Neuronal stem cell (in vitro differentiated cells): ENCODE measurements at regions not wholly inside any gene's neighbourhood (a gene's known extent, or its start where the extent isn't known, plus 50 kb on each side); places are given as distances from the start of the nearest gene placed in this dataset.
"Not testable (repeated sequence)": the region's sequence is repeated elsewhere in the genome, so short reads cannot be mapped to it uniquely, and the experiment has no call there.

Experiments
- DNase-seq: peaks from one replicate; pipeline ENCODE4 v3.0.0-alpha.2; 2013; ENCODE audit warnings: low spot score
- H2AFZ ChIP-seq: one replicate; pipeline ENCODE4 v1.6.1; 2013; ENCODE audit warnings: mild to moderate bottlenecking, low read length, inconsistent platforms
- H2AK5ac ChIP-seq: 2 replicates; pipeline ENCODE4 v1.6.1; 2013; ENCODE audit warnings: low read depth, mild to moderate bottlenecking, inconsistent platforms, low read length, moderate library complexity, mixed read lengths
- H2BK120ac ChIP-seq: 2 replicates; pipeline ENCODE4 v1.6.1; 2013; ENCODE audit warnings: low read depth, mild to moderate bottlenecking, inconsistent platforms, low read length, moderate library complexity, mixed read lengths
- H2BK12ac ChIP-seq: one replicate; pipeline ENCODE4 v1.6.1; 2013; ENCODE audit warnings: low read length, inconsistent platforms
- H2BK15ac ChIP-seq: 2 replicates; pipeline ENCODE4 v1.6.1; 2013; ENCODE audit warnings: mild to moderate bottlenecking, low read length, inconsistent platforms, mixed read lengths
- H2BK5ac ChIP-seq: one replicate; pipeline ENCODE4 v1.6.1; 2013; ENCODE audit warnings: inconsistent platforms, mild to moderate bottlenecking, low read length, moderate library complexity
- H3K14ac ChIP-seq: one replicate; pipeline ENCODE4 v1.6.1; 2013; ENCODE audit warnings: low read length, inconsistent platforms
- H3K18ac ChIP-seq: 2 replicates; pipeline ENCODE4 v1.6.1; 2013; ENCODE audit warnings: low read length, inconsistent platforms
- H3K23ac ChIP-seq: 2 replicates; pipeline ENCODE4 v1.6.1; 2013; ENCODE audit warnings: low read depth, mild to moderate bottlenecking, mixed read lengths, low read length, inconsistent platforms; ENCODE audit not compliant: poor library complexity
- H3K27ac ChIP-seq: replicated peaks from 3 replicates; pipeline ENCODE4 v1.5.1; 2013; ENCODE audit warnings: low read length, inconsistent platforms
- H3K27me3 ChIP-seq, 3 experiments: 2 replicates each; pipeline ENCODE4 v1.6.1; 2013; ENCODE audit warnings: low read length in 3 of 3, mild to moderate bottlenecking in 2 of 3, inconsistent platforms in 1 of 3, low read depth in 1 of 3, mixed read lengths in 1 of 3, moderate library complexity in 1 of 3; ENCODE audit not compliant: control insufficient read depth in 3 of 3, insufficient read depth in 3 of 3
- H3K36me3 ChIP-seq, 2 donors: replicated peaks in 1 of 2; 2 replicates each; pipeline ENCODE4 v1.6.1; 2013; ENCODE audit warnings: low read length in 2 of 2; ENCODE audit not compliant: control insufficient read depth in 2 of 2, insufficient read depth in 2 of 2
- H3K4ac ChIP-seq: 2 replicates; pipeline ENCODE4 v1.6.1; 2013; ENCODE audit warnings: inconsistent platforms, mild to moderate bottlenecking, low read length, moderate library complexity
- H3K4me1 ChIP-seq, 2 donors: 1 replicate in 1 of 2; 2 replicates in 1 of 2; pipeline ENCODE4 v1.6.1; 2013; ENCODE audit warnings: low read length in 2 of 2, low read depth in 1 of 2; ENCODE audit not compliant: control insufficient read depth in 2 of 2, insufficient read depth in 1 of 2
- H3K4me2 ChIP-seq: one replicate; pipeline ENCODE4 v1.6.1; 2013; ENCODE audit warnings: mild to moderate bottlenecking, low read length, inconsistent platforms; ENCODE audit not compliant: insufficient read depth, poor library complexity, severe bottlenecking
- H3K4me3 ChIP-seq, 2 donors: 2 replicates each; pipeline ENCODE4 v1.5.1; 2013; ENCODE audit warnings: low read length in 2 of 2, mild to moderate bottlenecking in 2 of 2, inconsistent platforms in 1 of 2, moderate library complexity in 1 of 2
- H3K79me1 ChIP-seq: one replicate; pipeline ENCODE4 v1.6.1; 2013; ENCODE audit warnings: low read depth, mild to moderate bottlenecking, inconsistent platforms, low read length, moderate library complexity
- H3K9ac ChIP-seq: one replicate; pipeline ENCODE4 v1.6.1; 2013; ENCODE audit warnings: mild to moderate bottlenecking, low read depth, low read length, inconsistent platforms; ENCODE audit not compliant: poor library complexity
- H3K9me3 ChIP-seq, 2 donors: replicated peaks in 1 of 2; 2 replicates each; pipeline versions ENCODE3 to v1.6.1; 2013; ENCODE audit warnings: low read length in 2 of 2, mild to moderate bottlenecking in 2 of 2, inconsistent platforms in 1 of 2, low read depth in 1 of 2, mixed read lengths in 1 of 2, moderate library complexity in 1 of 2; ENCODE audit not compliant: control insufficient read depth in 2 of 2, insufficient read depth in 1 of 2
- H4K8ac ChIP-seq: one replicate; pipeline ENCODE4 v1.6.1; 2013; ENCODE audit warnings: low read depth, mild to moderate bottlenecking, inconsistent platforms, low read length, moderate library complexity
- H4K91ac ChIP-seq: one replicate; pipeline ENCODE4 v1.6.1; 2013; ENCODE audit warnings: low read length, low read depth, mild to moderate bottlenecking, inconsistent platforms; ENCODE audit not compliant: poor library complexity
- WGBS, 2 donors: extraction: QIAGEN DNeasy Blood & Tissue Kit; methylation state at CpG; one replicate each; pipeline ENCODE4 v1.1.7; 2013; ENCODE audit warnings: missing lambda C conversion rate in 2 of 2, mixed read lengths in 1 of 2; ENCODE audit not compliant: insufficient read length in 2 of 2, insufficient replicate concordance in 1 of 2; ENCODE audit errors: extremely low coverage in 2 of 2; 5-methylcytosine and 5-hydroxymethylcytosine counted together

DNA sequence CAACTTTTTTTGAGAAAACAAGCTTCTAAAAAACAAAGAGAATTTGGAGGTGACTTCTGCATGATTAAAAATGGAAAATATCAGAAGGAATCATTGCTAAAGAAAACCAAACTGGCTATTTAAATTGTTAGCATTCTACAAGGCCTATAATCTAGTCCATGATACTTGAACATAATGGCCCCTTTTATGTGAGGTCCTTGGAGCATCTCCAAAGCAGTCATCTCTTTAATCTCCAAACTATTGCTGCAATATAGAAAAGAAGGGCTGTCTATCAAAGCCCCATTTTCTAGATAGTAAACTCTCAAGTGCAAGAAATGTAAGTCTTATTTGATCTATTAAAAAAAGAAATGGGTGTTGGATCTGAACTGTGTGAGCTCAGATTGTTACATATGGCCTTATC, 615.1 kb downstream of the CENPC start:
- H3K4me3 ChIP-seq: no peak overlapping the region
- no peak overlapping the region for H2AK5ac ChIP-seq
- no peak overlapping the region for H3K18ac ChIP-seq
- no peak overlapping the region for H2BK5ac ChIP-seq
- no peak overlapping the region for H4K8ac ChIP-seq
- H3K23ac ChIP-seq: no peak overlapping the region
- DNase-seq: no peak
- H2BK15ac ChIP-seq: no peak overlapping the region
- no peaks in the 10 kb centered on the region for H3K27me3 ChIP-seq
- no peaks in the 10 kb centered on the region for H3K79me1 ChIP-seq
- H2BK120ac ChIP-seq: no peak overlapping the region
- no peak overlapping the region for H2AFZ ChIP-seq
- no peak overlapping the region for H3K27ac ChIP-seq
- H3K4me1 ChIP-seq: no peaks in the 10 kb centered on the region
- H4K91ac ChIP-seq: no peak overlapping the region
- H3K9ac ChIP-seq: no peak overlapping the region
- no peak overlapping the region for H3K4ac ChIP-seq
- no peak overlapping the region for H2BK12ac ChIP-seq
- no peaks in the 10 kb centered on the region for H3K36me3 ChIP-seq
- no peak overlapping the region for H3K14ac ChIP-seq
- H3K4me2 ChIP-seq: no peak overlapping the region
- no peaks in the 10 kb centered on the region for H3K9me3 ChIP-seq

DNA sequence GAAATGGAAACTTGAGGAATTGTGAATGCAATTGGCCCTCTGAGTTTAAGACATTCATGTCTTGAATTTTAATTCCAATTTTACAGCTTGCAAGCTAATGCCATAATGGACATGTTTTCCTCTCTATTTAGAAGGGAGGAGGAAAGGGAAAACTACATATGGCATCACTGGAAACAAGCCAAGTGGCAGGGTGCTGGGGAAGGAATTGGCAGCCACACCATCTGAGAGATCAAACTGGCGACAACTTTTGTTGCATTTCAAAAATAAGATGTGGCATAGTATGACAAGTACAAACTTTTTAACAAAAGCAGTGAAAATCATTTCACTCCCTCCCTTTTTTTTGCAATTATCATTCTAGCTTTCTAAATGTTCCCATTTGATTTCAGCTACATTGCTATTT, 615.6 kb downstream of the CENPC start:
- no peak for DNase-seq
- no peak overlapping the region for H4K8ac ChIP-seq
- H4K91ac ChIP-seq: no peak overlapping the region
- no peaks in the 10 kb centered on the region for H3K79me1 ChIP-seq
- H3K23ac ChIP-seq: no peak overlapping the region
- no peaks in the 10 kb centered on the region for H3K4me1 ChIP-seq
- H3K27ac ChIP-seq: no peak overlapping the region
- H3K4me2 ChIP-seq: no peak overlapping the region
- no CpG with 5 or more reads among the region's 1 CpG for WGBS, 2 donors
- no peak overlapping the region for H3K14ac ChIP-seq
- no peak overlapping the region for H3K4ac ChIP-seq
- H2BK120ac ChIP-seq: no peak overlapping the region
- H3K27me3 ChIP-seq: no peaks in the 10 kb centered on the region
- H3K9me3 ChIP-seq: no peaks in the 10 kb centered on the region
- H3K4me3 ChIP-seq: no peak overlapping the region
- H2AK5ac ChIP-seq: no peak overlapping the region
- H3K18ac ChIP-seq: no peak overlapping the region
- no peak overlapping the region for H2BK12ac ChIP-seq
- H2BK5ac ChIP-seq: no peak overlapping the region
- no peak overlapping the region for H3K9ac ChIP-seq
- no peak overlapping the region for H2BK15ac ChIP-seq
- no peak overlapping the region for H2AFZ ChIP-seq
- no peaks in the 10 kb centered on the region for H3K36me3 ChIP-seq

DNA sequence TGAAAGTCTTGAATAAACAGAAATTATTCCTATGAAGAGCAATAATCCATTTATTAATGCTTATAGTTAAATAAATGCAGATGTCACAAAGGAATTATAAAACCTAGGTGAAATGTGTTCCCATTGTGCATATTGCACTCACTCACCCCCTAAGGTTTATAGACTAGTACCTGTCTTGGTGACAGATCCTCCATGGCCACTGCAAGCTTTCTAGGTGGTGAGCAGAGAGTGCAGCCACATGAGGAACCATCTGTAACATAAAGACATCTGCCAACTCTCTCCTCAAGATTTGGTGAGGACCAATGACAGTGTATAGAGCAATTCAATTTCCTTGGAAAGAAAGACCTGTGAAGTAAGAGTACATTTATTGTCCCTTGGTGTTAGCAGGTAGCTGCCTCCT, 616.4 kb downstream of the CENPC start:
- not testable (repeated sequence) for H3K27ac ChIP-seq, H2AK5ac ChIP-seq, H3K4me2 ChIP-seq, H2BK120ac ChIP-seq, H3K4me1 ChIP-seq, H4K91ac ChIP-seq, H3K9me3 ChIP-seq, H3K36me3 ChIP-seq, H2BK15ac ChIP-seq, H3K79me1 ChIP-seq, H3K27me3 ChIP-seq, DNase-seq, H3K18ac ChIP-seq, H3K14ac ChIP-seq, H2BK12ac ChIP-seq, H2AFZ ChIP-seq, H3K23ac ChIP-seq, H3K4ac ChIP-seq, H2BK5ac ChIP-seq, H4K8ac ChIP-seq, H3K9ac ChIP-seq, H3K4me3 ChIP-seq

DNA sequence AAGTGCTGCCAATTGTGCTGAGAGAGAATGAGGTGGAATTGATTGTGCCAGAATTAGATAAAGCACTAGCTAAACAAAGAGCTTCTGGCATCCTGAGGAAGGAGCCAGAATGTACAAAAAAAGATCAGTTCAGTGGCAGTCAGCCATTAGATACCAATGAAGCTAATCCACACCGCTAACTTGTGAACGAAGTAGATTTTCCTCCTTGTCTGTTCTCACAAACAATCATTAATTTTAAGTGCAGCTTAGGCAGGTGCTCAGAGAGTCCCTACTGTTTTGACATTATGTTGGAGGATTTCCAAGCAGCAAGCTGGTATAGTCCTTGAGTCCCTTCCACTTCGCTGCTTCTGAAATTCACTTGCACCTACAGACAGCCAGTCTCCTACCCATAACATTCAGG, 617.4 kb downstream of the CENPC start:
- H3K4me3 ChIP-seq: no peak overlapping the region
- no peak overlapping the region for H2BK120ac ChIP-seq
- no peak overlapping the region for H4K8ac ChIP-seq
- H3K27ac ChIP-seq: no peak overlapping the region
- H3K36me3 ChIP-seq: no peaks in the 10 kb centered on the region
- H3K4me1 ChIP-seq: no peaks in the 10 kb centered on the region
- H3K14ac ChIP-seq: no peak overlapping the region
- no peak overlapping the region for H2BK12ac ChIP-seq
- H2AK5ac ChIP-seq: no peak overlapping the region
- H4K91ac ChIP-seq: no peak overlapping the region
- no peak overlapping the region for H3K4ac ChIP-seq
- no CpG with 5 or more reads among the region's 3 CpGs for WGBS, 2 donors
- H3K27me3 ChIP-seq: no peaks in the 10 kb centered on the region
- H3K23ac ChIP-seq: no peak overlapping the region
- H3K4me2 ChIP-seq: no peak overlapping the region
- H3K18ac ChIP-seq: no peak overlapping the region
- no peak overlapping the region for H2AFZ ChIP-seq
- H2BK5ac ChIP-seq: no peak overlapping the region
- no peaks in the 10 kb centered on the region for H3K79me1 ChIP-seq
- no peak overlapping the region for H3K9ac ChIP-seq
- no peak overlapping the region for H2BK15ac ChIP-seq
- DNase-seq: peak; percentile 17
- no peaks in the 10 kb centered on the region for H3K9me3 ChIP-seq
